Panc1 (cell line): ENCODE measurements at regions not wholly inside any gene's neighbourhood (a gene's known extent, or its start where the extent isn't known, plus 50 kb on each side); places are given as distances from the start of the nearest gene placed in this dataset.

Experiments used
- ATAC-seq: fragments of 200-7000 bp; cut with Tn5 transposase; 2 replicates; pipeline ENCODE4 v1.9.1; 2020; ENCODE audit warnings: mild to moderate bottlenecking, moderate library complexity
- BruUV-seq: library from RNA; stranded (reverse); fragments of 400-500 nt; replicated peaks from 2 replicates; lab custom pipeline; 2021; lab: Mats Ljungman, UMichigan
- CTCF ChIA-PET: fragments of 300-600 bp; sonication (Branson Sonifier 250); formaldehyde crosslinking; loops from one replicate; lab custom pipeline; 2022; ENCODE audit warnings: antibody characterized with exemption; lab: Charles Lee
- POLR2A ChIA-PET: fragments of 300-600 bp; sonication (Branson Sonifier 250); formaldehyde crosslinking; loops from one replicate; lab custom pipeline; 2022; ENCODE audit warnings: antibody characterized with exemption; lab: Charles Lee
- DNase-seq: peaks from one replicate; pipeline ENCODE4 v3.0.0-alpha.2; 2010; ENCODE audit warnings: low read depth, low spot score
- H3K27ac ChIP-seq: 2 replicates; pipeline ENCODE4 v1.5.1; 2011; ENCODE audit warnings: mild to moderate bottlenecking, low read length, inconsistent platforms
- H3K27me3 ChIP-seq: fragments of 200-500 bp; sonication (Bioruptor generic); 2 replicates; pipeline ENCODE4 v1.6.0; 2014; ENCODE audit warnings: low read length, inconsistent platforms; ENCODE audit not compliant: control insufficient read depth, insufficient read depth
- H3K36me3 ChIP-seq: fragments of 200-500 bp; sonication (Bioruptor generic); 2 replicates; pipeline ENCODE4 v1.5.1; 2014; ENCODE audit warnings: inconsistent platforms, mild to moderate bottlenecking, low read length, moderate library complexity; ENCODE audit not compliant: control insufficient read depth, insufficient read depth
- H3K4me1 ChIP-seq: 2 replicates; pipeline ENCODE4 v1.5.1; 2011; ENCODE audit warnings: inconsistent platforms, mild to moderate bottlenecking, low read length, moderate library complexity; ENCODE audit not compliant: control insufficient read depth, insufficient read depth
- H3K4me3 ChIP-seq, 2 experiments: 2 replicates each; pipeline ENCODE4 v1.5.1; 2011 to 2012; ENCODE audit warnings: low read depth in 2 of 2, low read length in 2 of 2, mild to moderate bottlenecking in 2 of 2, inconsistent platforms in 1 of 2, moderate library complexity in 1 of 2
- H3K9me3 ChIP-seq: fragments of 200-500 bp; sonication (Bioruptor generic); 2 replicates; pipeline ENCODE4 v1.5.1; 2014; ENCODE audit warnings: low read depth, mild to moderate bottlenecking, inconsistent platforms, low read length, moderate library complexity; ENCODE audit not compliant: control insufficient read depth, insufficient read depth
- POLR2AphosphoS5 ChIP-seq: IDR thresholded peaks from 2 replicates; pipeline ENCODE4 v1.6.1; 2012; ENCODE audit warnings: mild to moderate bottlenecking, low read depth, low read length, moderate library complexity
- REST ChIP-seq, 2 experiments: IDR thresholded peaks; 2 replicates each; pipeline ENCODE4 v1.6.1; 2011 to 2012; ENCODE audit warnings: low read depth in 2 of 2, control low read depth in 1 of 2, low read length in 1 of 2, mild to moderate bottlenecking in 1 of 2, moderate library complexity in 1 of 2; ENCODE audit not compliant: insufficient read depth in 1 of 2
- SIN3A ChIP-seq: IDR thresholded peaks from 2 replicates; pipeline ENCODE4 v1.6.1; 2012; ENCODE audit warnings: low read depth, mild to moderate bottlenecking, low read length, moderate library complexity, borderline replicate concordance; ENCODE audit not compliant: insufficient read depth
- TCF7L2 ChIP-seq: IDR thresholded peaks from 2 replicates; pipeline ENCODE4 v1.6.1; 2011; ENCODE audit warnings: mild to moderate bottlenecking, low read depth, low read length, inconsistent platforms
- in situ Hi-C: cut with HindIII; loops from 2 replicates; pipeline ENCODE4 v1.10.0; 2016; ENCODE audit warnings: low sequenced_read_pairs, low pct_unique_long_range_greater_than_20kb
- intact Hi-C: fragments of 100-400 bp; cut with micrococcal nuclease; formaldehyde crosslinking; loops from one replicate; pipeline ENCODE4 v1.10.0; 2022; ENCODE audit not compliant: unreplicated experiment
- TF ChIP-seq, protein P1 (sequence below): fragments of 450-650 bp; IDR thresholded peaks from 2 replicates; pipeline ENCODE4 v1.5.1; 2017; ENCODE audit warnings: mild to moderate bottlenecking

DNA sequence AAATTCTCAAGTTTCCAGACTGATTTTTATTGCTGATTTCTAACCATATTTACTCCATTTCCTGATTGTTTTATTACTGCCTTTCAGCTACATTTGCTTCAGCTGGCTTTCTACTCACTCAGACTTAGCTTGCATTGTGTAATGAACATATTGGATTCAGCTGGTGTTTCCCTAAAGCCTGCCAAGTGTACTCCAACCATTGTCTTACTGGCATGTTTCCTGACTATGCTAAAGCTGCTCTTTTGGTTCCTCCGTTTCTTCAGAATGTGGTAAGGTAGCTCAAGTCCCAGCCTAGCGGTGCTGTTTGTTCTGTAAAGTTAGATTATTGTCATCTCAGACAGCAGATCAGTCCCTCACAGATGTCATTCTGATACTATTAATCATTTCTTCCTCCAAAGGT, 53.1 kb upstream of the GLRA2 start:
- ATAC-seq = no peak
- CTCF ChIA-PET = no interaction called here
- Histone ChIP-seq H3K9me3 (no peaks in the 10 kb centered on the region), H3K27ac (no peak overlapping the region), H3K4me3 (no peak overlapping the region), H3K36me3 (no peaks in the 10 kb centered on the region), H3K4me1 (no peaks in the 10 kb centered on the region), H3K27me3 (no peaks in the 10 kb centered on the region)
- intact Hi-C loops (no loop called here), in situ Hi-C loops (no loop called here)
- BruUV-seq = no TSS peak
- POLR2A ChIA-PET = no interaction called here
- DNase-seq = no peak
- TF ChIP-seq SIN3A (no peak), REST (IDR thresholded peaks at IDR 0.05; ENCODE audit: insufficient read depth in 1 of 2, low read depth in 2 of 2, low read length in 1 of 2) (no peak), TCF7L2 (no peak), POLR2AphosphoS5 (no peak)
- TF ChIP-seq, protein P1, sequence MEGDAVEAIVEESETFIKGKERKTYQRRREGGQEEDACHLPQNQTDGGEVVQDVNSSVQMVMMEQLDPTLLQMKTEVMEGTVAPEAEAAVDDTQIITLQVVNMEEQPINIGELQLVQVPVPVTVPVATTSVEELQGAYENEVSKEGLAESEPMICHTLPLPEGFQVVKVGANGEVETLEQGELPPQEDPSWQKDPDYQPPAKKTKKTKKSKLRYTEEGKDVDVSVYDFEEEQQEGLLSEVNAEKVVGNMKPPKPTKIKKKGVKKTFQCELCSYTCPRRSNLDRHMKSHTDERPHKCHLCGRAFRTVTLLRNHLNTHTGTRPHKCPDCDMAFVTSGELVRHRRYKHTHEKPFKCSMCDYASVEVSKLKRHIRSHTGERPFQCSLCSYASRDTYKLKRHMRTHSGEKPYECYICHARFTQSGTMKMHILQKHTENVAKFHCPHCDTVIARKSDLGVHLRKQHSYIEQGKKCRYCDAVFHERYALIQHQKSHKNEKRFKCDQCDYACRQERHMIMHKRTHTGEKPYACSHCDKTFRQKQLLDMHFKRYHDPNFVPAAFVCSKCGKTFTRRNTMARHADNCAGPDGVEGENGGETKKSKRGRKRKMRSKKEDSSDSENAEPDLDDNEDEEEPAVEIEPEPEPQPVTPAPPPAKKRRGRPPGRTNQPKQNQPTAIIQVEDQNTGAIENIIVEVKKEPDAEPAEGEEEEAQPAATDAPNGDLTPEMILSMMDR = no peak

DNA sequence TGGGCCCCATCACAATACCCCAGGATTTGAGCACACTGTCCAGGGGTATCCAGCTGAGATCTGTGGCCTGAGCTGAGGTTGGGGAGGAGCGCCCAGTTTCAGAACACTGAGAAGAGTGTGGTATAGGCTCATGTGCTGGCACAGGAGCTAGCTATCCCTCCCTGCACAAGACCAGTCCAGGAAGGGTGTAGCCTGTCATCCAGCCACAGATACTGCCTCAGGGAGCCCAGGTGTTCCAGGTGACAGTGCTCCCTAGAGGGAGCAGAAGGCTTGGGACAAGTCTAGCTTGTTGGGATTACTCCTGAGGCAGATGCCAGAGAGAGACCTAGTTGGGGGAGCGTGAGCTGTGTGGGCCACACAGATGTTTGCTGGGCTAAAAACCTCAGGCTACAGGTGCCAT, 79.6 kb upstream of the GLRA2 start:
- no peak for DNase-seq
- BruUV-seq = no TSS peak
- ChIA-PET CTCF (no interaction called here), POLR2A (no interaction called here)
- no peaks in the 10 kb centered on the region for H3K27me3 ChIP-seq
- no peaks in the 10 kb centered on the region for H3K9me3 ChIP-seq
- no peak overlapping the region for H3K27ac ChIP-seq
- TF ChIP-seq POLR2AphosphoS5 = no peak
- ATAC-seq = no peak
- in situ Hi-C loops (no loop called here), intact Hi-C loops (no loop called here)
- H3K4me3 ChIP-seq = no peak overlapping the region
- no peaks in the 10 kb centered on the region for H3K4me1 ChIP-seq
- H3K36me3 ChIP-seq = no peaks in the 10 kb centered on the region

- H3K9me3 ChIP-seq = no peaks in the 10 kb centered on the region
- in situ Hi-C loops = no loop called here
- intact Hi-C loops = no loop called here
- POLR2A ChIA-PET = no interaction called here
- H3K27me3 ChIP-seq = no peaks in the 10 kb centered on the region
- no peaks in the 10 kb centered on the region for H3K4me1 ChIP-seq
- TF ChIP-seq, protein P1 = no peak
- TF ChIP-seq SIN3A = no peak
- no peak for TF ChIP-seq POLR2AphosphoS5
- TF ChIP-seq REST (IDR thresholded peaks at IDR 0.05; ENCODE audit: insufficient read depth in 1 of 2, low read depth in 2 of 2, low read length in 1 of 2) = no peak
- TF ChIP-seq TCF7L2 = no peak
- H3K4me3 ChIP-seq = no peak overlapping the region
- CTCF ChIA-PET = no interaction called here
- H3K27ac ChIP-seq = no peak overlapping the region
- no peak for ATAC-seq
- DNase-seq = no peak
- no peaks in the 10 kb centered on the region for H3K36me3 ChIP-seq
- BruUV-seq = no TSS peak
These were observed 80.9 kb upstream of the GLRA2 start for GRCh38 chrX:14448406-14448805.
